ENCODE measurements at regions not wholly inside any gene's neighbourhood (a gene's known extent, or its start where the extent isn't known, plus 50 kb on each side); places are given as distances from the start of the nearest gene placed in this dataset.

DNA sequence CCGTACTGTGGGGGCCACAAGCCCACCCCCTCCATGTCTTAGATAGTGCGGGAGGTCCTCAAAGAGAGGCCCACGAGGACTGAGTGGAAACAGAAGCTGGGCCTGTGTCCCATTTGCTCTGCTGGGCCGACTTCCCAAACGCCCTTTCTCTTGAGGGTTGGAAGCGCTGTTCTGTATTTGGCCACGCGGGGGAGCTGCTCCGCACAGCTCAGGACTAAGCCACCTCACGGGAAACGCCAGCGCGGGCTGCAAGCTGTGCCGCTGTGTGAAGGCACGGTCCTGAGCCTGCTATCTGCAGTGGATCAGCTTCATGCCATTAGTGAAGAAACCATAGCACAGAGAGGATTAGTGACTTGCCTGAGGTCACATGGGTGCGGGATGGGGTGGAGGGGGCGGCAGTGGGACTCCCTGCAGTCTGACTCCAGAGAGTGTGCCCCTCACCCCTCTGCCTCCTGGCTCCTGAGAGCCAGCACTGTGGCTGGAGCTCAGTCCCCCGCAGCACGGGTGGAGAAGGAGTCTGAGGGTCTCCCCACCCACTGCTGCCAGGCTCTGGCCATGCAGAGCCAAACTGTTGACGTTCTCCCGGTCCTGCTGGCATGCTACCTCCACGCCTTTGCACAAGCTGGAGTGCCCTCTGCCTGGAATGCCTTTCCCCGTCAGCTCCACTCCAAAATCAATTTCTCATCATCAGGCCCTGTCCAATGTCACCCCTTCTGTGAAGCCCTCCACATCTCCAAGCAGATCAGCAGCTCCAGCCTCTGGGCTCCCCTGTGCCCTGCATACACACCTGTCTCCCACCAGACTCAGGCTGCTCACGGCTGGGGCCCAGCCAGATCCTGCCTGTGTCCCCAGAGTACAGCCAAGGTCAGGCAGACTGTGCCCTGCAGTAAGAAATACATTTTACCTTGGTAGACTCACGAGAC lies 51.5 kb upstream of the LRRC32 start:
- H3K9me3 Mint-ChIP-seq (ENCODE audit: low read depth): no peaks in the 10 kb centered on the region
- no peak overlapping the region for H3K27ac Mint-ChIP-seq
- TF ChIP-seq, protein P1, sequence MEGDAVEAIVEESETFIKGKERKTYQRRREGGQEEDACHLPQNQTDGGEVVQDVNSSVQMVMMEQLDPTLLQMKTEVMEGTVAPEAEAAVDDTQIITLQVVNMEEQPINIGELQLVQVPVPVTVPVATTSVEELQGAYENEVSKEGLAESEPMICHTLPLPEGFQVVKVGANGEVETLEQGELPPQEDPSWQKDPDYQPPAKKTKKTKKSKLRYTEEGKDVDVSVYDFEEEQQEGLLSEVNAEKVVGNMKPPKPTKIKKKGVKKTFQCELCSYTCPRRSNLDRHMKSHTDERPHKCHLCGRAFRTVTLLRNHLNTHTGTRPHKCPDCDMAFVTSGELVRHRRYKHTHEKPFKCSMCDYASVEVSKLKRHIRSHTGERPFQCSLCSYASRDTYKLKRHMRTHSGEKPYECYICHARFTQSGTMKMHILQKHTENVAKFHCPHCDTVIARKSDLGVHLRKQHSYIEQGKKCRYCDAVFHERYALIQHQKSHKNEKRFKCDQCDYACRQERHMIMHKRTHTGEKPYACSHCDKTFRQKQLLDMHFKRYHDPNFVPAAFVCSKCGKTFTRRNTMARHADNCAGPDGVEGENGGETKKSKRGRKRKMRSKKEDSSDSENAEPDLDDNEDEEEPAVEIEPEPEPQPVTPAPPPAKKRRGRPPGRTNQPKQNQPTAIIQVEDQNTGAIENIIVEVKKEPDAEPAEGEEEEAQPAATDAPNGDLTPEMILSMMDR (IDR thresholded peaks at IDR 0.05; ENCODE audit: unreplicated experiment): peak; percentile 86
- peaks cover 4% of the 10 kb centered on the region for H3K4me1 Mint-ChIP-seq (ENCODE audit: low read depth)
- H3K27me3 Mint-ChIP-seq: peaks cover 33% of the 10 kb centered on the region
- peak overlapping the region; percentile 16 for H3K4me3 Mint-ChIP-seq (ENCODE audit: low read depth)
- no peaks in the 10 kb centered on the region for H3K36me3 Mint-ChIP-seq (ENCODE audit: insufficient read depth)
- peak; percentile 73 for DNase-seq (ENCODE audit: low spot score, unreplicated experiment)

DNA sequence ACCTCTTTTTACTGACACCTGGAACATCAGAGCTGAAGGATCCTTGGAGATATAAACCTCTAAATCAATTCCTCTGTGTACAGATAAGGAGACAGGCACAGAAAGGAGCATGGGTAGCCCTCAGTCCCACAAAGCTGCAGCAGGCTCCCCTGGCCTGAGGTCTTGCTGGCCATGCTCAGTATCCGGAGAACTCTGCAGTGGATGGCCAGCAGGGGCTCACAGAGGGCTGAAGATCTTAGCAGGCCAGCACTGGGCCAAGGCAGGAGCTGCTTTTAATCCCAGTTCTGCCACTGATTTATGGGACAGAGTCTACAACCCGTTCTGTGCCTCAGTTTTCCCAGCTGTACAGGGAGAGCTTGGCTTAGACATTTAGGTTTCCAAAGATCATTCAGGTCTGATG lies 52.6 kb upstream of the LRRC32 start:
- no peak for DNase-seq (ENCODE audit: low spot score, unreplicated experiment)
- H3K4me1 Mint-ChIP-seq (ENCODE audit: low read depth): peaks cover 4% of the 10 kb centered on the region
- no peaks in the 10 kb centered on the region for H3K9me3 Mint-ChIP-seq (ENCODE audit: low read depth)
- H3K4me3 Mint-ChIP-seq (ENCODE audit: low read depth): no peak overlapping the region
- H3K27ac Mint-ChIP-seq: no peak overlapping the region
- H3K36me3 Mint-ChIP-seq (ENCODE audit: insufficient read depth): no peaks in the 10 kb centered on the region
- TF ChIP-seq, protein P1 (IDR thresholded peaks at IDR 0.05; ENCODE audit: unreplicated experiment): no peak
- peaks cover 38% of the 10 kb centered on the region for H3K27me3 Mint-ChIP-seq

DNA sequence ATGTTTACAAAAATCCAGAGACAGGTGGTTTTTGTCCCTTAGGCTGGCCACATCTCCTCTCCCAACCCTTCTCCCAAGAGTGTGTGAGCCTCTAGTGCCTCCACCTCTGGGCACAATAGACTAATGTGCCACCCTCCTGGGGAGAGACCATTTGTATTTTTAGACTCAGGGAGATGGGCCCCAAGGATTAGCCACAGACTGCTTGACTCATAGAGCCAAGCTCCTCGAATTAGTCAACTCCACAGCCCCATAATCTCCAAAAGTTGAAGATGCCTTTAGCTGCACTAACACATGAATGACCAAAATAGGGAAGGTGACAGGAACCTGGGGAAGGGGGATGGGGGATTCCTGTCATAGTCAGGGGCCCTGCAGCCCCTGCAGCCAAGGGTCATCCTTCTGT lies 53.0 kb upstream of the LRRC32 start:
- H3K27me3 Mint-ChIP-seq: peaks cover 38% of the 10 kb centered on the region

DNA sequence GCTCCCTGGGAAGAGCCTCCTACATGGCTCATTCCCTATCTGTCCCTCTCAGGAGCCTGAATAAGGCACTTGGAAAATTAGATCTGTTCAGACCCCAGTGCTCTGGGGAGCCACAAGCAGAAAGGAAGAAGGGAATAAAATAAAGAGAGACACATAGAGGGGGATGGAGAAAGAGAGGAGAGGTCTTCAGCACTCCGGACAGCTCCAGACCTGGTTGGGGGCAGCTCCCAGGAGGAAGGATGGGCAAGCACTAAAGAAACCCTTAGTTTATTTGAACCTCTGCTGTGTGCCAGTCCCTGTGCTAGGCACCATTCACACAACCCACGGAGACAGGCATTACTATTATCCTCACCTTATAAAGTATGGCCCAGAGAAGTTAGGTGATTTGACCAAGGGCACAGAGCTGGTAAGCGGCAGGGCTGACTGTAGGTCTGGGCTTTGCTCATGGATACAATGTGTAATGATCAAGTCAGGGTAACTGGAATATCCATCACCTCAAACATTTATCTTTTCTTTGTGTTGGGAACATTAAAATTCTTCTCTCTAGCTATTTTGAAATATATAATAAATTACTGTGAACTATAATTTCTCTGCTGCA lies 53.7 kb upstream of the LRRC32 start:
- no peaks in the 10 kb centered on the region for H3K36me3 Mint-ChIP-seq (ENCODE audit: insufficient read depth)
- peaks cover 4% of the 10 kb centered on the region for H3K4me1 Mint-ChIP-seq (ENCODE audit: low read depth)
- H3K9me3 Mint-ChIP-seq (ENCODE audit: low read depth): no peaks in the 10 kb centered on the region
- peaks cover 38% of the 10 kb centered on the region for H3K27me3 Mint-ChIP-seq
- DNase-seq (ENCODE audit: low spot score, unreplicated experiment): peak; percentile 29
- TF ChIP-seq, protein P1 (IDR thresholded peaks at IDR 0.05; ENCODE audit: unreplicated experiment): no peak
- H3K4me3 Mint-ChIP-seq (ENCODE audit: low read depth): no peak overlapping the region
- H3K27ac Mint-ChIP-seq: no peak overlapping the region

More for the DNA sequence above, 53.0 kb upstream of the LRRC32 start:
- Mint-ChIP-seq H3K36me3 (ENCODE audit: insufficient read depth) (no peaks in the 10 kb centered on the region), H3K4me1 (ENCODE audit: low read depth) (peaks cover 4% of the 10 kb centered on the region), H3K27ac (no peak overlapping the region), H3K4me3 (ENCODE audit: low read depth) (no peak overlapping the region), H3K9me3 (ENCODE audit: low read depth) (no peaks in the 10 kb centered on the region)
- DNase-seq (ENCODE audit: low spot score, unreplicated experiment): no peak
- TF ChIP-seq, protein P1 (IDR thresholded peaks at IDR 0.05; ENCODE audit: unreplicated experiment): no peak

DNA sequence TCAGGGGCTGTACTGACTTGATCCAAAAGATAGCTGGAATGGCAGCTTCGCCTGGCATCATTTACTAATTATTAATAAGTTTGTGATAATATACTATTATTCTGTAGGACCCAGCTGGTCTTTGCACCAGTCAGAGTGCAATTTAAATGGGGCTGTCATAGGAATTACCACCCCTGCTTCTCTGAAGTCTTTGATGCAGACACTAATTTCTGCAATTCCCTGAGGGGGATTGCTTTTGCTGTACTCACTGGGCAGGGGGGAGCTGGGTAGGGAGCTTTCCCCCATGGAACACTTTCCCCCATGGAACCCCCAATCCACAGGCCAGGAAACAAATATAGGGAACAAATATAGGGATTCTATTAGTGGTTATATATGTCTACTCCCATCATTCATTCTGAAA lies 54.9 kb upstream of the TSKU start:
- Mint-ChIP-seq H3K9me3 (ENCODE audit: low read depth) (no peaks in the 10 kb centered on the region), H3K27ac (no peak overlapping the region), H3K27me3 (peaks cover 28% of the 10 kb centered on the region), H3K4me3 (ENCODE audit: low read depth) (no peak overlapping the region), H3K36me3 (ENCODE audit: insufficient read depth) (no peaks in the 10 kb centered on the region), H3K4me1 (ENCODE audit: low read depth) (no peaks in the 10 kb centered on the region)
- TF ChIP-seq, protein P1 (IDR thresholded peaks at IDR 0.05; ENCODE audit: unreplicated experiment): no peak
- no peak for DNase-seq (ENCODE audit: low spot score, unreplicated experiment)

All from progenitor cell of endocrine pancreas (in vitro differentiated cells).